Common myeloid progenitor, CD34-positive (primary cell): ENCODE measurements at regions not wholly inside any gene's neighbourhood (a gene's known extent, or its start where the extent isn't known, plus 50 kb on each side); places are given as distances from the start of the nearest gene placed in this dataset.
A peak's percentile ranks its signal among the peaks of the same experiment; 100 is the strongest.
"Not testable (repeated sequence)": the region's sequence is repeated elsewhere in the genome, so short reads cannot be mapped to it uniquely, and the experiment has no call there.

Source experiments
- CTCF ChIA-PET: fragments of 350-600 bp; sonication (Branson Sonifier 250); formaldehyde crosslinking; loops from one replicate; lab custom pipeline; 2021; ENCODE audit warnings: antibody characterized with exemption; lab: Charles Lee
- POLR2A ChIA-PET: fragments of 350-600 bp; sonication (Branson Sonifier 250); formaldehyde crosslinking; loops from one replicate; lab custom pipeline; 2021; ENCODE audit warnings: antibody characterized with exemption; lab: Charles Lee
- DNase-seq, 3 donors: peaks; one replicate each; pipeline versions ENCODE4 v3.0.0 to v3.0.0-alpha.2; 2013
- H3K27ac ChIP-seq, 2 experiments: 1 replicate in 1 of 2; 2 replicates in 1 of 2; pipeline ENCODE4 v1.7.0; 2013; ENCODE audit warnings: inconsistent platforms in 2 of 2, low read length in 2 of 2, mild to moderate bottlenecking in 2 of 2, low read depth in 1 of 2, moderate library complexity in 1 of 2; ENCODE audit not compliant: severe bottlenecking in 2 of 2, insufficient read depth in 1 of 2, poor library complexity in 1 of 2
- H3K27me3 ChIP-seq, 5 experiments: replicated peaks in 2 of 5; 1 replicate in 3 of 5; 2 replicates in 2 of 5; pipeline versions ENCODE4 v1.6.1 to v1.7.0; 2013; ENCODE audit warnings: low read length in 4 of 5, mild to moderate bottlenecking in 2 of 5, moderate library complexity in 2 of 5, inconsistent platforms in 1 of 5; ENCODE audit not compliant: insufficient read depth in 5 of 5, control insufficient read depth in 4 of 5
- H3K36me3 ChIP-seq, 4 experiments: 1 replicate in 2 of 4; 2 replicates in 2 of 4; pipeline versions ENCODE4 v1.6.1 to v1.7.0; 2013; ENCODE audit warnings: low read length in 3 of 4, control low read depth in 1 of 4, mild to moderate bottlenecking in 1 of 4; ENCODE audit not compliant: control insufficient read depth in 4 of 4, insufficient read depth in 4 of 4
- H3K4me1 ChIP-seq, 4 experiments: 1 replicate in 3 of 4; 2 replicates in 1 of 4; pipeline versions ENCODE4 v1.6.1 to v1.7.1; 2013; ENCODE audit warnings: low read length in 3 of 4, mild to moderate bottlenecking in 3 of 4, control low read depth in 1 of 4, inconsistent platforms in 1 of 4, moderate library complexity in 1 of 4; ENCODE audit not compliant: control insufficient read depth in 4 of 4, insufficient read depth in 4 of 4; ENCODE audit errors: control extremely low read depth in 1 of 4
- H3K4me3 ChIP-seq, 7 experiments: 1 replicate in 4 of 7; 2 replicates in 3 of 7; pipeline versions ENCODE4 v1.5.1 to v1.7.0; 2013; ENCODE audit warnings: mild to moderate bottlenecking in 7 of 7, low read length in 6 of 7, moderate library complexity in 6 of 7, inconsistent platforms in 2 of 7, low read depth in 2 of 7, control low read depth in 1 of 7; ENCODE audit not compliant: insufficient read depth in 4 of 7, control insufficient read depth in 1 of 7; ENCODE audit errors: extremely low read depth in 1 of 7
- H3K9me3 ChIP-seq, 5 experiments: 1 replicate in 4 of 5; 2 replicates in 1 of 5; pipeline versions ENCODE4 v1.6.1 to v1.7.1; 2013; ENCODE audit warnings: low read length in 4 of 5, mild to moderate bottlenecking in 2 of 5, inconsistent platforms in 1 of 5, low read depth in 1 of 5, moderate library complexity in 1 of 5; ENCODE audit not compliant: control insufficient read depth in 4 of 5, insufficient read depth in 2 of 5; ENCODE audit errors: control extremely low read depth in 1 of 5
- WGBS: methylation state at CpG from one replicate; pipeline ENCODE4 v1.1.5; 2013; ENCODE audit not compliant: insufficient coverage; 5-methylcytosine and 5-hydroxymethylcytosine counted together

GRCh38 chr2:161502279-161502678 lies 86.2 kb downstream of the TBR1 start:
- 100% methylated on average over 1 of the region's 6 CpGs for WGBS
- POLR2A ChIA-PET, H3K36me3 ChIP-seq, H3K9me3 ChIP-seq, CTCF ChIA-PET, H3K27ac ChIP-seq, H3K27me3 ChIP-seq, H3K4me3 ChIP-seq, H3K4me1 ChIP-seq: not testable (repeated sequence)
- DNase-seq, result peak in 2 of 3 donors; percentile 2 to 23

- H3K4me1 ChIP-seq, DNase-seq, H3K4me3 ChIP-seq, H3K9me3 ChIP-seq, POLR2A ChIA-PET, CTCF ChIA-PET, H3K36me3 ChIP-seq, H3K27me3 ChIP-seq, H3K27ac ChIP-seq: not testable (repeated sequence)
- WGBS, result 100% methylated on average over 3 of the region's 9 CpGs
Measured at GRCh38 chr2:161504628-161505289, 88.7 kb downstream of the TBR1 start.

- H3K27me3 ChIP-seq, POLR2A ChIA-PET, CTCF ChIA-PET, H3K36me3 ChIP-seq, H3K4me3 ChIP-seq, H3K4me1 ChIP-seq, H3K9me3 ChIP-seq, DNase-seq, H3K27ac ChIP-seq: not testable (repeated sequence)
- 90% methylated on average over 3 of the region's 7 CpGs for WGBS
Measured at GRCh38 chr2:161505466-161505865, 89.4 kb downstream of the TBR1 start.

GRCh38 chr2:161513295-161514032 lies 97.4 kb downstream of the TBR1 start:
- H3K9me3 ChIP-seq, H3K4me1 ChIP-seq, H3K4me3 ChIP-seq, POLR2A ChIA-PET, H3K27me3 ChIP-seq, DNase-seq, H3K27ac ChIP-seq, H3K36me3 ChIP-seq, CTCF ChIA-PET: not testable (repeated sequence)
- WGBS, result 87% methylated on average over 6 of the region's 10 CpGs

GRCh38 chr2:161522796-161523195 lies 101.4 kb upstream of the SLC4A10 start:
- CTCF ChIA-PET, result no interaction called here
- Histone ChIP-seq H3K4me3 (no peak overlapping the region), H3K36me3 (no peaks in the 10 kb centered on the region), H3K27me3 (no peaks in the 10 kb centered on the region), H3K27ac (no peak overlapping the region), H3K9me3 (peaks cover 0 to 9% (median 0%) of the 10 kb centered on the region in 5 experiments), H3K4me1 (no peaks in the 10 kb centered on the region)
- no peak for DNase-seq
- POLR2A ChIA-PET, result no interaction called here

GRCh38 chr2:161533218-161533617 lies 91.0 kb upstream of the SLC4A10 start:
- no peak overlapping the region for H3K27ac ChIP-seq
- H3K36me3 ChIP-seq, result no peaks in the 10 kb centered on the region
- no peaks in the 10 kb centered on the region for H3K27me3 ChIP-seq
- H3K4me1 ChIP-seq, result no peaks in the 10 kb centered on the region
- DNase-seq, result no peak
- ChIA-PET CTCF (no interaction called here), POLR2A (no interaction called here)
- H3K4me3 ChIP-seq, result no peak overlapping the region
- WGBS, result 100% methylated on average over 1 of the region's 1 CpG
- H3K9me3 ChIP-seq, result peaks cover 0 to 4% (median 3%) of the 10 kb centered on the region in 5 experiments

GRCh38 chr2:161546635-161547034 lies 77.6 kb upstream of the SLC4A10 start:
- no peak overlapping the region for H3K4me3 ChIP-seq
- H3K4me1 ChIP-seq, result no peaks in the 10 kb centered on the region
- POLR2A ChIA-PET, result no interaction called here
- CTCF ChIA-PET, result no interaction called here
- H3K9me3 ChIP-seq, result no peaks in the 10 kb centered on the region
- WGBS, result 95% methylated on average over 3 of the region's 9 CpGs
- no peak for DNase-seq
- H3K27me3 ChIP-seq, result no peaks in the 10 kb centered on the region
- H3K27ac ChIP-seq, result no peak overlapping the region
- H3K36me3 ChIP-seq, result no peaks in the 10 kb centered on the region
